NB4 (cell line): ENCODE measurements at regions not wholly inside any gene's neighbourhood (a gene's known extent, or its start where the extent isn't known, plus 50 kb on each side); places are given as distances from the start of the nearest gene placed in this dataset.

Experiments
- DNase-seq: peaks from one replicate; pipeline ENCODE4 v3.0.0; 2010; ENCODE audit warnings: low read depth
- H3K4me3 ChIP-seq: one replicate; pipeline ENCODE4 v1.5.1; 2011; ENCODE audit warnings: mild to moderate bottlenecking, low read depth, low read length, moderate library complexity
- CTCF ChIP-seq: IDR thresholded peaks from one replicate; pipeline ENCODE4 v1.5.1; 2012; ENCODE audit warnings: low read depth, low read length
- MAX ChIP-seq: IDR thresholded peaks from 2 replicates; pipeline ENCODE4 v1.6.1; 2011; ENCODE audit warnings: low read depth, low read length
- MYC ChIP-seq: IDR thresholded peaks from 2 replicates; pipeline ENCODE4 v1.6.1; 2011; ENCODE audit warnings: low read depth, low read length
- POLR2A ChIP-seq: IDR thresholded peaks from 2 replicates; pipeline ENCODE4 v1.6.1; 2011; ENCODE audit warnings: mild to moderate bottlenecking; ENCODE audit not compliant: insufficient read length; ENCODE audit errors: extremely low read depth

DNA sequence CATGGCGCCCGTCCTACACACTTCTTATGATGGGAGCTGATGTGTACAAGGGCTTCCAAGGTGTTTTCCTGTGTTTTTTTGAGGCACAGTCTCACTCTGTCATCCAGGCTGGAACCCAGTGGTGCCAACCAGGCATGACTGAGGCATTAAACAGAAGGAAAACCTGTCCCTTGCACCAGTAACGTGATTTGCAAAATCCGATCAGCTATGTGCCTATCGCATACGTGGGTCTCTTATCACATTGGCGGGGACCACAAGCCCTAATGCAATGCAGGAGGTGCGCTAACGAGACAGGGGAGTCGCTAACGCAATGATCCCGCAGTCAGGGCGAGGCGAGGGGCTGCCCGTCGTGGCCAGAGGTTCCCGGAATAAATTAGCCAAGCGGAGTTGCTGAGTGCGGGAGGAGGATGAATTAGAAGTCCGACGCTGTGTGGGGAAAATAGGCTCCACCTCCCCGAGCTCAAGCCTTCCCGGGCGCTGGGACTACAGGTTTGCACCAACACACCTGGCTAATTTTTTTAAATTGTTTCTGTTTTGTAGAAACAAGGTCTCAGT lies 162.7 kb downstream of the SHOX start:
- H3K4me3 ChIP-seq = no peak overlapping the region
- no peak for DNase-seq
- TF ChIP-seq MYC = no peak
- no peak for TF ChIP-seq MAX
- no peak for TF ChIP-seq POLR2A
- TF ChIP-seq CTCF = no peak

- DNase-seq = no peak
- H3K4me3 ChIP-seq = no peak overlapping the region
- TF ChIP-seq CTCF (no peak), MAX (no peak), POLR2A (no peak), MYC (no peak)
Measured at GRCh38 chrX:791479-792034, 161.0 kb downstream of the SHOX start.

GRCh38 chrX:790783-791360 lies 160.3 kb downstream of the SHOX start:
- no peak overlapping the region for H3K4me3 ChIP-seq
- DNase-seq = no peak
- no peak for TF ChIP-seq MAX

GRCh38 chrX:790041-790506 lies 159.5 kb downstream of the SHOX start:
- DNase-seq = no peak
- no peak overlapping the region for H3K4me3 ChIP-seq
- no peak for TF ChIP-seq MAX
- TF ChIP-seq CTCF = no peak
- TF ChIP-seq MYC = no peak
- no peak for TF ChIP-seq POLR2A

DNA sequence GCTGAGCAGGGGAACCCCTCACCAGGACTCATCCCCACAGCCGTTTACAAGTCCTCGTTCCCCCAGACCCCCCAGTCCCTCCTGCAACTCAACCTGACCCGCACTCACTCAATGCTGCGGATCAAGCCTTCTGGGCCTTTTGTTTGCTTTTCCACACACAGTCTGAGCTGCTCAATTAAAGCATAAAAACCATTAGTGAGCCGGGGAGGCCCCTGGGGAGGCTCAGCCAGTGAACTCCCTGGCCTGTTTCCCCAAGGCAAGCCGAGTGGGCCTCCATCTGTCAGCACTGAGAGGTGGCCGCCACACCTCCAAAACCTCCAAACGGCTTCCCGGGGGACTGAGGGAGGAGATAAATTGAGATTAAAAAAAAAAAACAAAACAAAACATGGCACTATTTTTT lies 158.5 kb downstream of the SHOX start:
- TF ChIP-seq CTCF = no peak
- no peak for TF ChIP-seq POLR2A
- no peak for TF ChIP-seq MYC
- no peak for TF ChIP-seq MAX
- no peak overlapping the region for H3K4me3 ChIP-seq
- DNase-seq = no peak

DNA sequence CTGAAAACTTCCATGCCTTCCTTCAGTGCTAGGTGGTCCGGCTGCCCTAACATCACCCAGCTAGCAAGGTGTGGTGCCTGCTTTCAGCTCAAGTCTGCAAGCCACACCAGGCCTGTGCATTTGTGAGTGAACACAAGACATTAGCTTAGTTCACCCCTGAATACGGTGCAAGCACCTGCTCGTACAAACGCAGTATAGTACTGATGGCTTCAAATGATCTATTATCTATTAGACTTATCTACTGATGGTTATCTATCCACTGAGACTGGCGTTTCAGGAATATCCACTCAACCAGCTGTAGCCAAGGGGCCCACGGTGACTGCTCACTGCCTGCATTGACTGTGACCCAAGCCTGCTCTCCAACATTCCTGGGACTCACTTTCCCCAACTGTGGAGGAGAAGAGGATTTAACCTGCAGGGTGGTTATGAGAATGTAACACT lies 155.9 kb downstream of the SHOX start:
- TF ChIP-seq MYC = no peak
- TF ChIP-seq MAX = no peak
- no peak for TF ChIP-seq POLR2A
- TF ChIP-seq CTCF = no peak
- no peak overlapping the region for H3K4me3 ChIP-seq
- DNase-seq = no peak
